Sigmoid colon (tissue), 6 donors: ENCODE measurements at regions not wholly inside any gene's neighbourhood (a gene's known extent, or its start where the extent isn't known, plus 50 kb on each side); places are given as distances from the start of the nearest gene placed in this dataset.

Experiments used
- DNase-seq: peaks from one replicate; pipeline ENCODE4 v3.0.0-alpha.2; 2019
- H3K27ac ChIP-seq, 4 donors: fragments of 200-600 bp; sonication (generic); one replicate each; pipeline ENCODE4 v1.5.1; 2016 to 2019; ENCODE audit warnings: mild to moderate bottlenecking in 1 of 4
- H3K27me3 ChIP-seq, 3 donors: fragments of 200-600 bp; sonication (generic); one replicate each; pipeline ENCODE4 v1.5.1; 2019; ENCODE audit warnings: mild to moderate bottlenecking in 1 of 3
- H3K36me3 ChIP-seq, 4 donors: fragments of 200-600 bp; sonication (generic); one replicate each; pipeline ENCODE4 v1.5.1; 2016 to 2019
- H3K4me1 ChIP-seq, 4 donors: fragments of 200-600 bp; sonication (generic); one replicate each; pipeline ENCODE4 v1.5.1; 2017 to 2019
- H3K4me3 ChIP-seq, 4 donors: fragments of 200-600 bp; sonication (generic); one replicate each; pipeline ENCODE4 v1.5.1; 2017 to 2019; ENCODE audit warnings: mild to moderate bottlenecking in 2 of 4, moderate library complexity in 1 of 4
- H3K9me3 ChIP-seq, 4 donors: fragments of 200-600 bp in 3 of 4; sonication (generic) in 3 of 4; one replicate each; pipeline versions ENCODE4 v1.5.1 to v1.6.1; 2013 to 2019
- EP300 ChIP-seq, 4 donors: sonication (generic); formaldehyde crosslinking; IDR thresholded peaks; one replicate each; pipeline ENCODE4 v1.6.1; 2017; ENCODE audit warnings: antibody characterized with exemption in 4 of 4
- POLR2A ChIP-seq, 2 donors: fragments of 450-650 bp; IDR thresholded peaks; one replicate each; pipeline ENCODE4 v1.6.1; 2016; ENCODE audit warnings: antibody characterized with exemption in 2 of 2, mild to moderate bottlenecking in 2 of 2, moderate library complexity in 2 of 2
- POLR2AphosphoS5 ChIP-seq, 4 donors: sonication (generic); formaldehyde crosslinking; IDR thresholded peaks; one replicate each; pipeline ENCODE4 v1.6.1; 2017; ENCODE audit warnings: antibody characterized with exemption in 4 of 4
- whole genome bisulfite sequencing, 2 donors: extraction: QIAGEN DNeasy Blood & Tissue Kit; methylation state at CpG; one replicate each; pipeline ENCODE4 v1.1.7; 2013; 5-methylcytosine and 5-hydroxymethylcytosine counted together
- intact Hi-C: fragments of 100-400 bp; cut with DNase I; formaldehyde crosslinking; loops from one replicate; pipeline ENCODE4 v1.15.1; 2023
- TF ChIP-seq, protein P1 (sequence below), 4 experiments: fragments of 450-650 bp in 3 of 4; fragments of 200-600 bp in 1 of 4; IDR thresholded peaks; one replicate each; pipeline ENCODE4 v1.5.1; 2016 to 2019; ENCODE audit warnings: antibody characterized with exemption in 4 of 4, mild to moderate bottlenecking in 3 of 4, moderate library complexity in 2 of 4
- donor health status: healthy with polysubstance abuse.
- donor health status: healthy.

DNA sequence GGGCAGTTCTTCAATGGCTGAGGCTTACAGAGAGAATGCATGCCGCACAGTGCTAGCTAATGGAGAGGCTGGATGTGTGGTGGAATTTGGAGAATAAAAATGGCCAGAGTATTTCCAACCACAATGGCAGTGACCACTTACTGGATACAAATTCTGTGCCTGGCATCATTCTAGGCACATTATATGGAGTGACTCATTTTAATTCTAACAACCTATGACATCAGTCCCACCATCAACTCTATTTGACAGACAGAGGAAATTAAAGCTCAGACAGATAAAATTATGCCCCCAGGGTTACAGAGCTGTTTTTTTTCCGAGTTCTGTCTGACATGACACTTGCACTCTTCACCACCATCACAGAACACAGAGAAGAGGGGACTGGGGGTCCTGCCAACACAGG lies 105.6 kb upstream of the IL12B start:
- intact Hi-C loops = no loop called here
- Histone ChIP-seq H3K9me3 (no peaks in the 10 kb centered on the region), H3K27ac (no peak overlapping the region), H3K27me3 (no peaks in the 10 kb centered on the region), H3K4me3 (no peak overlapping the region), H3K4me1 (no peaks in the 10 kb centered on the region), H3K36me3 (no peaks in the 10 kb centered on the region)
- no peak for TF ChIP-seq POLR2A (IDR thresholded peaks at IDR 0.05)
- no peak for TF ChIP-seq EP300 (IDR thresholded peaks at IDR 0.05)
- no peak for TF ChIP-seq POLR2AphosphoS5 (IDR thresholded peaks at IDR 0.05)
- TF ChIP-seq, protein P1, sequence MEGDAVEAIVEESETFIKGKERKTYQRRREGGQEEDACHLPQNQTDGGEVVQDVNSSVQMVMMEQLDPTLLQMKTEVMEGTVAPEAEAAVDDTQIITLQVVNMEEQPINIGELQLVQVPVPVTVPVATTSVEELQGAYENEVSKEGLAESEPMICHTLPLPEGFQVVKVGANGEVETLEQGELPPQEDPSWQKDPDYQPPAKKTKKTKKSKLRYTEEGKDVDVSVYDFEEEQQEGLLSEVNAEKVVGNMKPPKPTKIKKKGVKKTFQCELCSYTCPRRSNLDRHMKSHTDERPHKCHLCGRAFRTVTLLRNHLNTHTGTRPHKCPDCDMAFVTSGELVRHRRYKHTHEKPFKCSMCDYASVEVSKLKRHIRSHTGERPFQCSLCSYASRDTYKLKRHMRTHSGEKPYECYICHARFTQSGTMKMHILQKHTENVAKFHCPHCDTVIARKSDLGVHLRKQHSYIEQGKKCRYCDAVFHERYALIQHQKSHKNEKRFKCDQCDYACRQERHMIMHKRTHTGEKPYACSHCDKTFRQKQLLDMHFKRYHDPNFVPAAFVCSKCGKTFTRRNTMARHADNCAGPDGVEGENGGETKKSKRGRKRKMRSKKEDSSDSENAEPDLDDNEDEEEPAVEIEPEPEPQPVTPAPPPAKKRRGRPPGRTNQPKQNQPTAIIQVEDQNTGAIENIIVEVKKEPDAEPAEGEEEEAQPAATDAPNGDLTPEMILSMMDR (IDR thresholded peaks at IDR 0.05) = no peak
- 80 to 88% methylated on average over 2 of the region's 2 CpGs for WGBS, 2 donors
- no peak for DNase-seq

DNA sequence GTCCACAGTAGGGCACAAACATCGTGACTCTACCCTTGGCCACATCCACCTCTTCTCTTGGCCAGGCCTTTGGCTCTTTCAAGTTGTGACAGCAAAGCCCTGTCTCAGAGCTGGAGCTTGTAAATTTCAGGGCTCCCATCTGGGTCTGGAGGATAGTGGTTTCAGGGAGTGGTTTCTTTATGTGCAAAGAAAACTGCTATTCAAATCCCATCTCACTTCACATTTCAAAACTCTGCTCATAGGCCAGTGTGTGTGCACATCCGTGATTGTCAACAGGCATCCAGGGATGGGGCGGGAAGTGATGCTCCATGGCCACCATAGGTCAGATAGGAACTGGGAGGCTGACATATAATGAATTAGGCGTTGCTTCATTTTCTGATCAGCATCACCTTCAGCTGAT lies 107.8 kb upstream of the IL12B start:
- no peak overlapping the region for H3K4me3 ChIP-seq
- DNase-seq = no peak
- intact Hi-C loops = no loop called here
- no peak overlapping the region for H3K27ac ChIP-seq
- H3K9me3 ChIP-seq = no peaks in the 10 kb centered on the region
- no peaks in the 10 kb centered on the region for H3K27me3 ChIP-seq
- 66 to 88% methylated on average over 4 of the region's 4 CpGs for WGBS, 2 donors
- H3K4me1 ChIP-seq = no peaks in the 10 kb centered on the region
- TF ChIP-seq POLR2AphosphoS5 (IDR thresholded peaks at IDR 0.05) (no peak), POLR2A (IDR thresholded peaks at IDR 0.05) (no peak), EP300 (IDR thresholded peaks at IDR 0.05) (no peak)
- TF ChIP-seq, protein P1 (IDR thresholded peaks at IDR 0.05) = no peak
- H3K36me3 ChIP-seq = no peaks in the 10 kb centered on the region

DNA sequence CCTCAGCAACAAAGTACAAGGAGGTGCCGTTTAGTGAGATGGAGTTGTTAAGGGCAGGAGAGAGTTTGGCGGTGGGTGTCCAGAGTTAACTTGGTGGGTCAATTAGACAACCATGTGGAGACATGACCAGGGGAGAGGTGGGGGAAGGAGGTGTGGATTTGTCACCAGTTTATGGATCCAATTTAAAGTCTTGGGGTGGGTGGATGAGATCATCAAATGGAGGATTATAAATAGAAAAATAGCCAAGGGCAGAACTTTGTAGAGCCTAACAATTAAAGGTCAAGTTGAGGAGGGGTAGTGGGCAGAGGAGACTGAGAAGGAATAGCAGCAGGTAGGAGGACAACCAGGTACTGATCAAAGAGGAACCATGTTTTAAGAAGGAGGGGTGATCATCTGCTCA lies 108.7 kb upstream of the IL12B start:
- WGBS, 2 donors = 90 to 94% methylated on average over 2 of the region's 2 CpGs
- Histone ChIP-seq H3K9me3 (no peaks in the 10 kb centered on the region), H3K36me3 (no peaks in the 10 kb centered on the region), H3K4me3 (no peak overlapping the region), H3K27me3 (no peaks in the 10 kb centered on the region), H3K27ac (no peak overlapping the region), H3K4me1 (no peaks in the 10 kb centered on the region)
- no peak for TF ChIP-seq POLR2A (IDR thresholded peaks at IDR 0.05)
- TF ChIP-seq, protein P1 (IDR thresholded peaks at IDR 0.05) = no peak
- TF ChIP-seq POLR2AphosphoS5 (IDR thresholded peaks at IDR 0.05) = no peak
- no peak for TF ChIP-seq EP300 (IDR thresholded peaks at IDR 0.05)
- intact Hi-C loops = no loop called here
- DNase-seq = no peak

DNA sequence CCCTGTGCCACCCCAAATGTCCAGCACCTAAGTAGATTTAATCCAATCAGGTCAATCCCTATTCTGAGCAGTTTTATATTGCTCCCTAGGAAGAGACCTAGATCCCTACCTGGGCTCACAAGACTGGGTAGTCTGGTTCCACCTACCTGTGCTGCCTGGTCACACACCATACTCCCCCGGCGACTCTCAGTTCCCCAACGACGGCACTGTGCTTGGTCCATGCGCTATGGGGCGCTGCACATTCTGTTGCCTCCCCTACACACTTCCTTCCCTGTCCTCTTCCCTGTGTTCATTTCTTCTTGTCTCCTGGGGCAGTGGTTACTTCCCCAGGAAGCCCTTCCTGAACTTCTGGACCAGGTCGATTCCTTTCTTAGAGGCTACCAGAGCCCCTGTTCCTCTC lies 109.9 kb upstream of the IL12B start:
- no peak overlapping the region for H3K4me3 ChIP-seq
- DNase-seq = no peak
- TF ChIP-seq EP300 (IDR thresholded peaks at IDR 0.05) = no peak
- TF ChIP-seq, protein P1 (IDR thresholded peaks at IDR 0.05) = no peak
- TF ChIP-seq POLR2A (IDR thresholded peaks at IDR 0.05) = no peak
- no peak for TF ChIP-seq POLR2AphosphoS5 (IDR thresholded peaks at IDR 0.05)
- H3K27ac ChIP-seq = no peak overlapping the region
- intact Hi-C loops = loop anchor here (5.0 kb wide), 1 partner anchor 477 kb away; the partner anchor contains the start of gene ADRA1B
- WGBS, 2 donors = 76 to 88% methylated on average over 7 of the region's 7 CpGs
- no peaks in the 10 kb centered on the region for H3K4me1 ChIP-seq
- no peaks in the 10 kb centered on the region for H3K27me3 ChIP-seq
- no peaks in the 10 kb centered on the region for H3K36me3 ChIP-seq
- H3K9me3 ChIP-seq = no peaks in the 10 kb centered on the region

DNA sequence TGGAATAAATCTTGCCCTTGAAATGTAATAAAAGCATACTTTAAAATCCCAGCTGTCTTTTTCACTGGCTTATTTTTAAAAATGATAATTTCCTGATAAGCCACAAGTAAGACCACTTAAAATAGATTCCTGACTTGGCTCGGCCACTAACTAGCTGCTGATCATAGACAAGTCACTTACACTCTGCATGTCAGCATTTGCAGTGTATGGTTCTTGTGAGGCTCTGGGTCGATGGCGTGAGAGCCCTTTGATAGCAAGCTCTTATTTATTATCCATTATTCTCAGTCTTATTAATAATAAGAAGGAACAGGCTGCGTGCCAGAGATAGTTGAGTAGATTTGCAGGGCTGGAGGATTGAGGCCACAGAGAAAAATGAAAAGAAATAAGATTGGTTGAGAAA lies 110.7 kb upstream of the IL12B start:
- no peaks in the 10 kb centered on the region for H3K4me1 ChIP-seq
- no peaks in the 10 kb centered on the region for H3K36me3 ChIP-seq
- H3K9me3 ChIP-seq = no peaks in the 10 kb centered on the region
- H3K4me3 ChIP-seq = no peak overlapping the region
- intact Hi-C loops = loop anchor here (5.0 kb wide), 1 partner anchor 476 kb away; the partner anchor contains the start of gene ADRA1B
- no peak overlapping the region for H3K27ac ChIP-seq
- WGBS, 2 donors = 87 to 89% methylated on average over 4 of the region's 4 CpGs
- DNase-seq = no peak
- H3K27me3 ChIP-seq = no peaks in the 10 kb centered on the region
- no peak for TF ChIP-seq EP300 (IDR thresholded peaks at IDR 0.05)
- TF ChIP-seq POLR2AphosphoS5 (IDR thresholded peaks at IDR 0.05) = no peak
- TF ChIP-seq POLR2A (IDR thresholded peaks at IDR 0.05) = no peak
- TF ChIP-seq, protein P1 (IDR thresholded peaks at IDR 0.05) = no peak
